ENCODE measurements at regions not wholly inside any gene's neighbourhood (a gene's known extent, or its start where the extent isn't known, plus 50 kb on each side); places are given as distances from the start of the nearest gene placed in this dataset.
"Not testable (repeated sequence)": the region's sequence is repeated elsewhere in the genome, so short reads cannot be mapped to it uniquely, and the experiment has no call there.

- Histone ChIP-seq H3K36me3 (no peaks in the 10 kb centered on the region; the same call in 1 of the 2 replicates), H3K4me3 (no peak overlapping the region), H3K27me3 (no peaks in the 10 kb centered on the region), H3K9me3 (no peaks in the 10 kb centered on the region)
- no peak for DNase-seq
These were observed 85.1 kb downstream of the GNL3L start for GRCh38 chrX:54615109-54615508.

- peak; percentile 16 for DNase-seq
- no peaks in the 10 kb centered on the region for H3K9me3 ChIP-seq
- H3K36me3 ChIP-seq, result no peaks in the 10 kb centered on the region
- H3K27me3 ChIP-seq, result no peaks in the 10 kb centered on the region
- H3K4me3 ChIP-seq, result no peak overlapping the region
These were observed 103.6 kb downstream of the GNL3L start for GRCh38 chrX:54633641-54634040.

DNA sequence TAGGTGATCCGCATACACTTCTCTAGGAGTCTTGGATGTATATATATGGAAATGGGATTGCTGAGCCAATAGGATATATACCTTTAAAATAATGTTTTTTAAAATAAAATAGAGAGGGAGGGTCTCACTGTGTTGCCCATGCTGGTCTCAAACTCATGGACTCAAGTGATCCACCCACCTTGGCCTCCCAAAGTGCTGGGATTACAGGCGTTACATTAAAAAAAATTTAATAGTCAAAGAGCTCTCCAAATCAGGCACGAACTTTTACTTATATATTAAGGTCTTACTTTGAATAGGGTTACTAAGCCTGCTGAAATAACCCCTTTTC lies 109.0 kb downstream of the GNL3L start:
- Histone ChIP-seq H3K4me3 (peak overlapping the region; percentile 66), H3K9me3 (no peaks in the 10 kb centered on the region), H3K36me3 (no peaks in the 10 kb centered on the region), H3K27me3 (no peaks in the 10 kb centered on the region)
- no peak for DNase-seq

- Histone ChIP-seq H3K4me3 (peak overlapping the region; percentile 66), H3K36me3 (no peaks in the 10 kb centered on the region), H3K27me3 (no peaks in the 10 kb centered on the region), H3K9me3 (no peaks in the 10 kb centered on the region)
- DNase-seq, result peak; percentile 95
These were observed 109.5 kb downstream of the GNL3L start for GRCh38 chrX:54639346-54640102.

DNA sequence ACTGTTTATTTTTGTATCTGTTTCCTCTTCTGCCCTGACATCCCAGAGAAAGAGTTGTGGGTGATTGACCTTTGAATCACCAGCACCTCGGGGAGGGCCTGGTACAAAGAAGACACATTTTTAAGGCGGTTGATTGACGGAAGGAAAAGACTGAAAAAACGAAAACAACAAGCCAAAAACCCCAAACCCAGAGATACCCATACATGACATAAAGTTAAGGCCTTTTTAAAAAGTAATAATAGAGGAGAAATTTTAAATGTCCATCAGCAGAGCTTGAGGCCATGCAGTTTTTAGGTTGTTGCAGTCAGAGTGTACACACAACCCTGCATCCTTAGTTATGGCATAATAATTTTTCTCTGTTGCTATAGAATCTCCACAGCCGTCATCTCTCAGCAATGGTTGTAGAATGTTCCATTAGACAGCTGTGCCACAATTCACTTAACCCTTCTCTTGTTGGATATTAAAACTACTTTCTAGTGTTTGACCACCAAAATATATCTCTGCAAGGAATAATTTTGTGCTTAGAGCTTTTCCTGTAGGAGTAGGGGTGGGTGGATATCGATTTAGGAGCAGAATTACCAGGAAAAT lies 110.2 kb downstream of the GNL3L start:
- Histone ChIP-seq H3K36me3 (no peaks in the 10 kb centered on the region), H3K27me3 (no peaks in the 10 kb centered on the region), H3K9me3 (no peaks in the 10 kb centered on the region), H3K4me3 (peak overlapping the region; percentile 66; the same call in 1 of the 2 replicates)
- no peak for DNase-seq

DNA sequence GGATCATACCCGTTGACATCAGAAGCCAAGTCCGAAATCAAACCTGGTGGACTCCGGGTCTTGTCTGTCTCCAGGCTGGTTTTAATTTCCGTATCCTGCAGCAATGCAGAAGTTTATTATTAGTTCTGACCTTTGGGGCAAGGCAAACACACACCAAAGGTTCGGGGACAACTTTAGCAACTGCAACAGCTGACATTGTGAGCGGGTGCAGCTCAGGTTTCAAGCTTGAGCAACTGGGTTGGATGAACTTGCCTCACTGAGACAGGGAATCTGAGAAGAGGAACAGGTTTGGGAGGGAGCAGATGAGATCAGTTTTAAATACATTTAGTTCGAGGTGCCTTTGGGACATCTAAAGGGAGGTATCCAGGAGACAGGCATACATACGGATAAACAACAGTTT lies 110.7 kb downstream of the GNL3L start:
- Histone ChIP-seq H3K4me3 (no peak overlapping the region), H3K9me3 (no peaks in the 10 kb centered on the region), H3K27me3 (no peaks in the 10 kb centered on the region), H3K36me3 (no peaks in the 10 kb centered on the region)
- DNase-seq, result no peak

DNA sequence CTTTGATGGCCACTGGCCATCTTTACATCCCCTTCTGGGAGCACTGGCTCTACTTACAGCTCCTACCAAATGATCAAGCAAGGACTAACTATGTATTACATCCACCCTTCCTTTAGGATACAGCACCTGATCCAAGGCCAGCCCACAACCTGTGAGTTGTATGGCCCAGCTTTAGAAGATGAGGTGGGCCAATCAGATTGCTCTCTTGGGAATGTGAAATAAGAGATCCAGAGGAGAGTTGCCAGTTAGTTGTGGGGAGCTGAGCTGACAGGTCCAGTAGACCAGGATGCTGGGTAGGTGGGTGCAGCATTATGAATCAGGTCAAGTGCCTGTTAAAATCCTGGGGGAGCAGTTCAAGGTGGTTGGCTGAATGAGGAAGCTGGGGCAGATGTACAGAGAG lies 111.5 kb downstream of the GNL3L start:
- H3K9me3 ChIP-seq, result no peaks in the 10 kb centered on the region
- no peaks in the 10 kb centered on the region for H3K36me3 ChIP-seq
- DNase-seq, result no peak
- H3K4me3 ChIP-seq, result no peak overlapping the region
- H3K27me3 ChIP-seq, result no peaks in the 10 kb centered on the region

- H3K4me3 ChIP-seq, H3K36me3 ChIP-seq, H3K9me3 ChIP-seq, H3K27me3 ChIP-seq, DNase-seq: not testable (repeated sequence)
These were observed 117.6 kb downstream of the GNL3L start for GRCh38 chrX:54647607-54648006.

GRCh38 chrX:54659547-54659946 lies 129.5 kb downstream of the GNL3L start:
- DNase-seq, result no peak
- Histone ChIP-seq H3K27me3 (no peaks in the 10 kb centered on the region), H3K9me3 (no peaks in the 10 kb centered on the region), H3K36me3 (no peaks in the 10 kb centered on the region), H3K4me3 (no peak overlapping the region)

DNA sequence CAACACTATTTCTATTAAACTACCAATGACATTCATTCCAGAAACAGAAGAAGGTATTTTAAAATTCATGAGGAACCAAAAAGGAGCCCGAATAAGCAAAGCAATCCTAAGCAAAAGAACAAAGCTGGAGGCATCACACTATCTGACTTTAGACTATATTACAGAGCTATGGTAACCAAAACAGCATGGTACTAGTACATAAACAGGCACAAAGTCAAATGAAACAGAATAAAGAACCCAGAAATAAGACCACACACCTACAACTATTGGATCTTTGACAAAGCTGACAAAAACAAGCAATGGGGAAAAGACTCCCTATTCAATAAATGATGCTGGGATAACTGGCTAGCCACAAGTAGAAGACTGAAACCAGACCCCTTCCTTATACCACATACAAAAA lies 122.3 kb downstream of the ITIH6 start:
- Histone ChIP-seq H3K27me3 (no peaks in the 10 kb centered on the region), H3K36me3 (no peaks in the 10 kb centered on the region), H3K4me3 (no peak overlapping the region), H3K9me3 (no peaks in the 10 kb centered on the region)
- no peak for DNase-seq

- no peak for DNase-seq
- Histone ChIP-seq H3K27me3 (no peaks in the 10 kb centered on the region), H3K4me3 (no peak overlapping the region), H3K36me3 (no peaks in the 10 kb centered on the region), H3K9me3 (no peaks in the 10 kb centered on the region)
These were observed 102.8 kb downstream of the ITIH6 start for GRCh38 chrX:54695231-54695630.

DNA sequence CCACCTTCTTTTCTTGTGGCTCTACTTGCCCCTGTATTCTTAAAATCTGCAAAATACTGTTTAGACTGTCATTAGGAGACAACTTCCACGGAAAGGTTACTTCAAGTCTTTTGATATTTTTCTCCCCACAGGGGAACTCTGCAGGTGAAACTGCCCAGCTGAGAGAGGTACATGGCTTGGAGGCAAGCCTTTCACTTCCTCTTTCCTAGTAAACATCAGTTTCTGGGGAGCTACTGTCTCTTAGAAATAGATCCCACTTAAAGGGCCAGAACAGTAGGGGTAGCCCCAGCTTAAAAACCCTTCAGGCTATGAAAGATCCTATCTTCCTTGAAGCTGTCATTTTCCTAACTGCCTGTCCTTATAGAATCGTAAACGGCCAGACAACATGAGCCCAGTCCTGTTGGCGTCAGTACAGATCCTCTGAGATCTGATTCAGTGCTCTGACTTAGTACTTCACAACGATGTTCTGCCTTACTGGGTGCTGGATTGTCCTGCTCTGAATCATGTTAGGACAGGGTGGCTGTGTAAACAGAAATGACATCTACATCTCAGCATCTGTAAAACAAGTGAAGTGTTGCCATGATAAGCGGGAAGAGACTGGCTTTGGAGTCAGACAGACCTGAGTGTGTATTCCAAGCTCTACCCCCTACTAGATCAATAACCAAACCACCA lies 102.1 kb downstream of the ITIH6 start:
- DNase-seq, result no peak
- H3K9me3 ChIP-seq, result no peaks in the 10 kb centered on the region
- H3K27me3 ChIP-seq, result no peaks in the 10 kb centered on the region
- H3K4me3 ChIP-seq, result no peak overlapping the region
- H3K36me3 ChIP-seq, result no peaks in the 10 kb centered on the region

Data from MG63 (cell line).